ENCODE measurements at regions not wholly inside any gene's neighbourhood (a gene's known extent, or its start where the extent isn't known, plus 50 kb on each side); places are given as distances from the start of the nearest gene placed in this dataset.

DNA sequence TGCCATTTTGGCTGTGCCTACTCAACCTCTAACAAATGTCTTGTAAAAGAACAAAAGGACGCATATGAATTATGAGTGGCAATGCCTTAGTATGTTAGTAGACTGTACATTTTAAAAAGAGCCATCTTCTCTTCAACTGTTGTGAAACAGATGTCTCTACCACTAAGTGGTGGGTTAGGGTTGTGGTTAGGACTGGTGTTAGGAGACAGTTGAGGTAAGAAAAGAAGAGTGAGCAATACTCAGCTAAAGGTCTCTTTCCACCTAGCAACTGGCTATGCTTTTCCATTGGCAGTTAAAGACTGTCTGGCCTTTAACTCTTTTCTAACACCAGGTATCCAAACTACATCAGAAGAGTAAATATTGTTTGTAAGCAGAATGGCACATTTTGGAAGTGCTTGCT is 221.7 kb upstream of the TBC1D5 start:
- no peak for TF ChIP-seq CTCF (IDR thresholded peaks at IDR 0.05; ENCODE audit: insufficient read depth, low read length)
- TF ChIP-seq, protein P1, sequence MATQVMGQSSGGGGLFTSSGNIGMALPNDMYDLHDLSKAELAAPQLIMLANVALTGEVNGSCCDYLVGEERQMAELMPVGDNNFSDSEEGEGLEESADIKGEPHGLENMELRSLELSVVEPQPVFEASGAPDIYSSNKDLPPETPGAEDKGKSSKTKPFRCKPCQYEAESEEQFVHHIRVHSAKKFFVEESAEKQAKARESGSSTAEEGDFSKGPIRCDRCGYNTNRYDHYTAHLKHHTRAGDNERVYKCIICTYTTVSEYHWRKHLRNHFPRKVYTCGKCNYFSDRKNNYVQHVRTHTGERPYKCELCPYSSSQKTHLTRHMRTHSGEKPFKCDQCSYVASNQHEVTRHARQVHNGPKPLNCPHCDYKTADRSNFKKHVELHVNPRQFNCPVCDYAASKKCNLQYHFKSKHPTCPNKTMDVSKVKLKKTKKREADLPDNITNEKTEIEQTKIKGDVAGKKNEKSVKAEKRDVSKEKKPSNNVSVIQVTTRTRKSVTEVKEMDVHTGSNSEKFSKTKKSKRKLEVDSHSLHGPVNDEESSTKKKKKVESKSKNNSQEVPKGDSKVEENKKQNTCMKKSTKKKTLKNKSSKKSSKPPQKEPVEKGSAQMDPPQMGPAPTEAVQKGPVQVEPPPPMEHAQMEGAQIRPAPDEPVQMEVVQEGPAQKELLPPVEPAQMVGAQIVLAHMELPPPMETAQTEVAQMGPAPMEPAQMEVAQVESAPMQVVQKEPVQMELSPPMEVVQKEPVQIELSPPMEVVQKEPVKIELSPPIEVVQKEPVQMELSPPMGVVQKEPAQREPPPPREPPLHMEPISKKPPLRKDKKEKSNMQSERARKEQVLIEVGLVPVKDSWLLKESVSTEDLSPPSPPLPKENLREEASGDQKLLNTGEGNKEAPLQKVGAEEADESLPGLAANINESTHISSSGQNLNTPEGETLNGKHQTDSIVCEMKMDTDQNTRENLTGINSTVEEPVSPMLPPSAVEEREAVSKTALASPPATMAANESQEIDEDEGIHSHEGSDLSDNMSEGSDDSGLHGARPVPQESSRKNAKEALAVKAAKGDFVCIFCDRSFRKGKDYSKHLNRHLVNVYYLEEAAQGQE (IDR thresholded peaks at IDR 0.05; ENCODE audit: insufficient replicate concordance, low read depth) = no peak
- no peak for TF ChIP-seq SPI1 (IDR thresholded peaks at IDR 0.05; ENCODE audit: borderline replicate concordance, low read depth)
- peak; percentile 85 for TF ChIP-seq POLR2AphosphoS5 (IDR thresholded peaks at IDR 0.05; ENCODE audit: low read depth)
- TF ChIP-seq GABPA (IDR thresholded peaks at IDR 0.05; ENCODE audit: low read depth) = no peak

All from HL-60 (cell line).